ENCODE measurements at regions not wholly inside any gene's neighbourhood (a gene's known extent, or its start where the extent isn't known, plus 50 kb on each side); places are given as distances from the start of the nearest gene placed in this dataset.

DNA sequence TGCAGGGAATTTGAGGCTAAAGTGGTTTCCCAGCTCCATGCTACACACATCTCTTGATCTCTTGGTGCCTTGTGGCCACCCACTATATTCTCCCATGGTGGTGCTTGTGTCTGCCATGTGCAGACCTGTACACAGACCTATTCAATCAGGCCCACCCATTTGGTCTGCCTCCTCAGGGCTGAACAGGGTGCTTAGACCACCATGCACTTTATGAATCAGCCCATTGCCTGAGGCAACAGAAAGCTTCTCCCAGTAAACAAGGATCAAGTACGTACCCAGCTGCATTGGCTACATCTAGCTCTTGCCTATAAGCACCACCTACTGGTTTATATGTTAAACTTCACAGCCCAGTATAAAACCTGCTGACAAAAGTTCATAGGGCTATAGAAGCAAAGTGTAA is 664.3 kb upstream of the EDIL3 start:
- Histone ChIP-seq H4K20me1 (ENCODE audit: insufficient read depth) (no peaks in the 10 kb centered on the region), H3K9me3 (ENCODE audit: insufficient read depth, low read depth) (no peaks in the 10 kb centered on the region), H3K4me1 (replicated peaks; ENCODE audit: insufficient read depth) (no peaks in the 10 kb centered on the region), H3F3A (ENCODE audit: insufficient read depth, low read depth) (no peaks in the 10 kb centered on the region), H3K36me3 (ENCODE audit: low read depth) (no peaks in the 10 kb centered on the region), H3K27me3 (ENCODE audit: insufficient read depth, low read depth) (no peaks in the 10 kb centered on the region), H3K79me2 (ENCODE audit: low read depth) (no peaks in the 10 kb centered on the region), H3K9me2 (ENCODE audit: insufficient read depth) (no peaks in the 10 kb centered on the region), H3K4me3 (no peak overlapping the region), H3K4me2 (no peak overlapping the region), H3K27ac (no peak overlapping the region), H2AFZ (no peak overlapping the region)
- TF ChIP-seq, protein P1, sequence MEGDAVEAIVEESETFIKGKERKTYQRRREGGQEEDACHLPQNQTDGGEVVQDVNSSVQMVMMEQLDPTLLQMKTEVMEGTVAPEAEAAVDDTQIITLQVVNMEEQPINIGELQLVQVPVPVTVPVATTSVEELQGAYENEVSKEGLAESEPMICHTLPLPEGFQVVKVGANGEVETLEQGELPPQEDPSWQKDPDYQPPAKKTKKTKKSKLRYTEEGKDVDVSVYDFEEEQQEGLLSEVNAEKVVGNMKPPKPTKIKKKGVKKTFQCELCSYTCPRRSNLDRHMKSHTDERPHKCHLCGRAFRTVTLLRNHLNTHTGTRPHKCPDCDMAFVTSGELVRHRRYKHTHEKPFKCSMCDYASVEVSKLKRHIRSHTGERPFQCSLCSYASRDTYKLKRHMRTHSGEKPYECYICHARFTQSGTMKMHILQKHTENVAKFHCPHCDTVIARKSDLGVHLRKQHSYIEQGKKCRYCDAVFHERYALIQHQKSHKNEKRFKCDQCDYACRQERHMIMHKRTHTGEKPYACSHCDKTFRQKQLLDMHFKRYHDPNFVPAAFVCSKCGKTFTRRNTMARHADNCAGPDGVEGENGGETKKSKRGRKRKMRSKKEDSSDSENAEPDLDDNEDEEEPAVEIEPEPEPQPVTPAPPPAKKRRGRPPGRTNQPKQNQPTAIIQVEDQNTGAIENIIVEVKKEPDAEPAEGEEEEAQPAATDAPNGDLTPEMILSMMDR (conservative IDR thresholded peaks at IDR 0.05), result peak; percentile 46; the same call in 1 of the 2 replicates
- TF ChIP-seq EZH2 (IDR thresholded peaks at IDR 0.05; ENCODE audit: low read depth), result no peak
- ChIA-PET POLR2A (ENCODE audit: unreplicated experiment) (no interaction called here), CTCF (no interaction called here)
- BruUV-seq (replicated peaks), result no TSS peak
- DNase-seq, result peak in 1 of 2 experiments; percentile 1
- intact Hi-C loops (cut with micrococcal nuclease; ENCODE audit: unreplicated experiment), result loop anchor here (10.0 kb wide), 1 partner anchor 1324 kb away; the partner anchor contains the start of gene HAPLN1

DNA sequence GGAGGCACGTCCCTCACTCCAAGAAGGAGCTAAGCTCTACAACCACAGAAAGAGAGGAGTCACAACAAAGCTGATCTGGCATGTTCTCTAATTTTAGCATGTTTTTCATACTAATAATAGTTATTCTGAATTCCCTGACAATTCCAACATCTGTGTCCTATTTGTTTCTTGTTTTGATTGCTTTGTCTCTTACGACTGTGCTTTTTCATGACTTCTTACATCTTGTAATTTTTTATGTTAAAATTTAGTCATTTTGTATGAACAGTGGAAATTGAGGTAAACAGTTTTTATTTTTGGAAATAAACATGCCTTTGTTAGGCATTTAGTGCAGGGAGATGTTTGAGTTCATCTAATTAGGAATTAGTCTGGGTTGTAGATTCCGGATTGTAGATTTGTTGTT is 668.1 kb upstream of the EDIL3 start:
- no peak overlapping the region for H3K4me2 ChIP-seq
- H3K4me3 ChIP-seq, result no peak overlapping the region
- CTCF ChIA-PET, result no interaction called here
- H3F3A ChIP-seq (ENCODE audit: insufficient read depth, low read depth), result no peaks in the 10 kb centered on the region
- TF ChIP-seq, protein P1 (conservative IDR thresholded peaks at IDR 0.05), result no peak
- TF ChIP-seq EZH2 (IDR thresholded peaks at IDR 0.05; ENCODE audit: low read depth), result no peak
- intact Hi-C loops (cut with micrococcal nuclease; ENCODE audit: unreplicated experiment), result no loop called here
- no peaks in the 10 kb centered on the region for H3K9me2 ChIP-seq (ENCODE audit: insufficient read depth)
- no TSS peak for BruUV-seq (replicated peaks)
- DNase-seq, result no peak
- H3K79me2 ChIP-seq (ENCODE audit: low read depth), result no peaks in the 10 kb centered on the region
- H3K4me1 ChIP-seq (replicated peaks; ENCODE audit: insufficient read depth), result no peaks in the 10 kb centered on the region
- no peak overlapping the region for H2AFZ ChIP-seq
- H3K27ac ChIP-seq, result no peak overlapping the region
- no peaks in the 10 kb centered on the region for H4K20me1 ChIP-seq (ENCODE audit: insufficient read depth)
- H3K27me3 ChIP-seq (ENCODE audit: insufficient read depth, low read depth), result no peaks in the 10 kb centered on the region
- POLR2A ChIA-PET (ENCODE audit: unreplicated experiment), result no interaction called here
- no peaks in the 10 kb centered on the region for H3K36me3 ChIP-seq (ENCODE audit: low read depth)
- H3K9me3 ChIP-seq (ENCODE audit: insufficient read depth, low read depth), result no peaks in the 10 kb centered on the region

DNA sequence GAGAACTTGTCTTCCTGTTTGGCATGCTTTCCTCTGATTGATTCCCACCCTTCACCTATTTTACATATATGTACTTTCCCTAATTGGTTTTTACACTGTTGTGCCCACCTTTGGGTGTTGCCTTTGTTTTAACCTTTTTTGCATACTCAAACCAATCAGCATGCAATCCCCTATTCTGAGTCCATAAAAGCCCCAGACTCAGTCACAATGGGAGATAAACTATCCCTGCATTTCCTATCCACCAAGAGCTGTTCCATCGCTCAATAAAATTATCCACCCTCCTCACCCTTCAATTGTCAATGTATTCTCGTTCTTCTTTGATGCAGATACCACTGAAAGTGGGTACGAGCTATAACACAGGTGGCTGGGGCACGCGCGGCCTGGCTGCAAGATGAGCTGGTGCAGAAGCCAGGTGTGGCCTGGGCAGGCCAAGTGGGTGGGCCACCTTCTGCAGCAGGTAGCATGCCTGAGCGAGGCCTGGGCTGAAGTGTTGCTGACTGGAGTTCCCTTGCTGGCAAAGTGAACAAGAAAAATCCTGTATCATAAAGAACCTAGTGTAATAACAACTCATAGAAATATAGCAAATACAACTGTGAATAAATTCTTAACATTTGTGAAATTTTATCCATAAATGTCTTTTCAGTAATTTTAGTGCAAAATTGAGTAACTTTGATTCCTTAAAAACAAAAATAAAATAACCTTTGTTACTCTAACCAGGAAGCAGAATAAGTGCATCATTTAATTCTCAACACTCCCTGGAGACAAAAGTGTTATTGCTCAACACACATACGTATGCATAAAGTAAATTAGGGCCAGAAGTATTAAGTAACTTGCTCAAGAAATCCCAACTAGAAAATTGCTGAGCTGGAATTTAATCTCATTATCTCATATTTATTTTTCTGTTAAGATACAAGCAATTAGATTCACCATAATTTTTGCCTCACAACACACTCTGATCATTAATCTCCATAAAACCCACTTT is 685.3 kb upstream of the EDIL3 start:
- intact Hi-C loops (cut with micrococcal nuclease; ENCODE audit: unreplicated experiment), result no loop called here
- BruUV-seq (replicated peaks), result no TSS peak
- CTCF ChIA-PET, result no interaction called here

More for the DNA sequence above, 685.3 kb upstream of the EDIL3 start:
- no peaks in the 10 kb centered on the region for H3F3A ChIP-seq (ENCODE audit: insufficient read depth, low read depth)
- no peaks in the 10 kb centered on the region for H3K79me2 ChIP-seq (ENCODE audit: low read depth)
- H3K27me3 ChIP-seq (ENCODE audit: insufficient read depth, low read depth), result no peaks in the 10 kb centered on the region
- H3K9me2 ChIP-seq (ENCODE audit: insufficient read depth), result no peaks in the 10 kb centered on the region
- H3K9me3 ChIP-seq (ENCODE audit: insufficient read depth, low read depth), result no peaks in the 10 kb centered on the region
- H3K27ac ChIP-seq, result no peak overlapping the region
- TF ChIP-seq, protein P1 (conservative IDR thresholded peaks at IDR 0.05), result no peak
- TF ChIP-seq EZH2 (IDR thresholded peaks at IDR 0.05; ENCODE audit: low read depth), result no peak
- POLR2A ChIA-PET (ENCODE audit: unreplicated experiment), result no interaction called here
- H4K20me1 ChIP-seq (ENCODE audit: insufficient read depth), result no peaks in the 10 kb centered on the region
- H3K36me3 ChIP-seq (ENCODE audit: low read depth), result no peaks in the 10 kb centered on the region
- no peaks in the 10 kb centered on the region for H3K4me1 ChIP-seq (replicated peaks; ENCODE audit: insufficient read depth)
- no peak for DNase-seq
- no peak overlapping the region for H3K4me3 ChIP-seq
- no peak overlapping the region for H2AFZ ChIP-seq
- H3K4me2 ChIP-seq, result no peak overlapping the region
